GM12892 (cell line): ENCODE measurements at regions not wholly inside any gene's neighbourhood (a gene's known extent, or its start where the extent isn't known, plus 50 kb on each side); places are given as distances from the start of the nearest gene placed in this dataset.
"Not testable (repeated sequence)": the region's sequence is repeated elsewhere in the genome, so short reads cannot be mapped to it uniquely, and the experiment has no call there.

Experiments used
- POLR2A ChIP-seq: IDR thresholded peaks from 2 replicates; pipeline ENCODE4 v1.6.1; 2011; ENCODE audit warnings: low read depth, low read length, control low read depth
- POLR2AphosphoS5 ChIP-seq: IDR thresholded peaks from 2 replicates; pipeline ENCODE4 v1.6.1; 2011; ENCODE audit warnings: low read depth, low read length, control low read depth

GRCh38 chr2:190760353-190761150 lies 111.7 kb downstream of the NAB1 start:
- TF ChIP-seq POLR2A, POLR2AphosphoS5: not testable (repeated sequence)
